Colonic mucosa (tissue), 4 donors: ENCODE measurements at regions not wholly inside any gene's neighbourhood (a gene's known extent, or its start where the extent isn't known, plus 50 kb on each side); places are given as distances from the start of the nearest gene placed in this dataset.
"Not testable (repeated sequence)": the region's sequence is repeated elsewhere in the genome, so short reads cannot be mapped to it uniquely, and the experiment has no call there.

ENCODE experiments used
- DNase-seq: peaks from one replicate; pipeline ENCODE4 v3.0.0-alpha.2; 2020
- H3K27ac ChIP-seq: fragments of 200-600 bp; one replicate; pipeline ENCODE4 v1.8.0; 2021
- H3K27me3 ChIP-seq: fragments of 200-600 bp; one replicate; pipeline ENCODE4 v1.8.0; 2021
- H3K36me3 ChIP-seq: fragments of 200-600 bp; one replicate; pipeline ENCODE4 v1.8.0; 2021
- H3K4me1 ChIP-seq: fragments of 200-600 bp; one replicate; pipeline ENCODE4 v1.8.0; 2021; ENCODE audit warnings: mild to moderate bottlenecking
- H3K4me3 ChIP-seq: fragments of 200-600 bp; one replicate; pipeline ENCODE4 v1.8.0; 2021
- H3K9ac ChIP-seq, 2 donors: one replicate each; pipeline ENCODE4 v1.7.0; 2013; ENCODE audit warnings: control low read depth in 2 of 2, low read depth in 2 of 2, low read length in 2 of 2
- H3K9me3 ChIP-seq: fragments of 200-600 bp; one replicate; pipeline ENCODE4 v1.8.0; 2021
- CTCF ChIP-seq: fragments of 200-600 bp; IDR thresholded peaks from one replicate; pipeline ENCODE4 v1.8.0; 2022; ENCODE audit warnings: antibody characterized with exemption, mild to moderate bottlenecking
- intact Hi-C: fragments of 100-400 bp; cut with DNase I; formaldehyde crosslinking; loops from one replicate; pipeline ENCODE4 v1.14.1; 2022
- donor health status: healthy.
- donor health status: DM: no; HTN: no; CAD: no.
- donor health status: DM: no; HTN: no; CAD: no.

GRCh38 chr1:181249186-181249585, 160.7 kb downstream of the IER5 start:
- intact Hi-C loops: no loop called here
- no peaks in the 10 kb centered on the region for H3K4me1 ChIP-seq
- no peaks in the 10 kb centered on the region for H3K36me3 ChIP-seq
- no peak overlapping the region for H3K27ac ChIP-seq
- H3K9me3 ChIP-seq: no peaks in the 10 kb centered on the region
- H3K9ac ChIP-seq: no peak overlapping the region
- no peak overlapping the region for H3K4me3 ChIP-seq
- H3K27me3 ChIP-seq: no peaks in the 10 kb centered on the region
- TF ChIP-seq CTCF: no peak
- no peak for DNase-seq

- TF ChIP-seq CTCF: no peak
- no peak overlapping the region for H3K9ac ChIP-seq
- no peak overlapping the region for H3K27ac ChIP-seq
- H3K4me3 ChIP-seq: no peak overlapping the region
- no peaks in the 10 kb centered on the region for H3K4me1 ChIP-seq
- no peaks in the 10 kb centered on the region for H3K36me3 ChIP-seq
- no peak for DNase-seq
- no peaks in the 10 kb centered on the region for H3K27me3 ChIP-seq
- no peaks in the 10 kb centered on the region for H3K9me3 ChIP-seq
- intact Hi-C loops: no loop called here
Measured at GRCh38 chr1:181250038-181250437, 161.5 kb downstream of the IER5 start.

- no peaks in the 10 kb centered on the region for H3K4me1 ChIP-seq
- H3K4me3 ChIP-seq: no peak overlapping the region
- TF ChIP-seq CTCF: no peak
- no peak overlapping the region for H3K27ac ChIP-seq
- intact Hi-C loops: no loop called here
- H3K36me3 ChIP-seq: no peaks in the 10 kb centered on the region
- no peaks in the 10 kb centered on the region for H3K27me3 ChIP-seq
- no peaks in the 10 kb centered on the region for H3K9me3 ChIP-seq
- H3K9ac ChIP-seq: no peak overlapping the region
- no peak for DNase-seq
Measured at GRCh38 chr1:181251001-181251712, 162.7 kb downstream of the IER5 start.

GRCh38 chr1:181251713-181252075, 163.2 kb downstream of the IER5 start:
- no peak overlapping the region for H3K4me3 ChIP-seq
- no peaks in the 10 kb centered on the region for H3K27me3 ChIP-seq
- no peaks in the 10 kb centered on the region for H3K36me3 ChIP-seq
- no peak for TF ChIP-seq CTCF
- no peak overlapping the region for H3K9ac ChIP-seq
- no peaks in the 10 kb centered on the region for H3K4me1 ChIP-seq
- intact Hi-C loops: no loop called here
- H3K9me3 ChIP-seq: no peaks in the 10 kb centered on the region
- DNase-seq: no peak
- no peak overlapping the region for H3K27ac ChIP-seq

- DNase-seq, H3K9me3 ChIP-seq, intact Hi-C loops, H3K27ac ChIP-seq, H3K27me3 ChIP-seq, H3K4me3 ChIP-seq, H3K9ac ChIP-seq, H3K4me1 ChIP-seq, H3K36me3 ChIP-seq: not testable (repeated sequence)
Measured at GRCh38 chr1:181253601-181254000, 165.1 kb downstream of the IER5 start.

GRCh38 chr1:181255270-181255929, 166.9 kb downstream of the IER5 start:
- H3K9me3 ChIP-seq: no peaks in the 10 kb centered on the region
- no peaks in the 10 kb centered on the region for H3K4me1 ChIP-seq
- no peak for TF ChIP-seq CTCF
- no peak for DNase-seq
- H3K27me3 ChIP-seq: no peaks in the 10 kb centered on the region
- H3K9ac ChIP-seq: no peak overlapping the region
- no peaks in the 10 kb centered on the region for H3K36me3 ChIP-seq
- intact Hi-C loops: no loop called here
- no peak overlapping the region for H3K4me3 ChIP-seq
- no peak overlapping the region for H3K27ac ChIP-seq
